NCI-H345 treated with DMSO at 0.1 percent for 48 hours (cell line): ENCODE measurements at regions not wholly inside any gene's neighbourhood (a gene's known extent, or its start where the extent isn't known, plus 50 kb on each side); places are given as distances from the start of the nearest gene placed in this dataset.

Source experiments
- DNase-seq: peaks from one replicate; lab custom pipeline; 2025; ENCODE audit not compliant: unreplicated experiment; lab: John Stamatoyannopoulos, UW

DNA sequence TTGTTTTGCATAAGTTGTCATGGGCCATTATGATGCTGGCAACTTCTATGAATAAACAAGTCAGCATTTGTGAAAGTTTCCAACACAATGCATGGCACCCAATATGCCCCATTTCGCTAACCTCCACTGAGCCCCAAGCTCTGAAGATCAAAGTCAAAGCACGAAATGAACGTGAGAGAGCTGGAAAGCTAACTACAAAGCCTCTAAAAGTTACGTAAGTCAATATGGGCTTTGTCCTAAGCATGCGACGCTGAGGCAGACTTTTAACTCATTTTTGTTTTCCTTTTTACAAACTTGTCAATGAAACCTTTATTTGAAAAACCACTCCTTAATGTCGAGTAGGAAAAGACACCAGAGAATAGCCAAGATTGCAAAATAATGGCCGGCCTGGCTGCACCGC, 131.6 kb upstream of the NUDT7 start:
- no peak for DNase-seq

DNA sequence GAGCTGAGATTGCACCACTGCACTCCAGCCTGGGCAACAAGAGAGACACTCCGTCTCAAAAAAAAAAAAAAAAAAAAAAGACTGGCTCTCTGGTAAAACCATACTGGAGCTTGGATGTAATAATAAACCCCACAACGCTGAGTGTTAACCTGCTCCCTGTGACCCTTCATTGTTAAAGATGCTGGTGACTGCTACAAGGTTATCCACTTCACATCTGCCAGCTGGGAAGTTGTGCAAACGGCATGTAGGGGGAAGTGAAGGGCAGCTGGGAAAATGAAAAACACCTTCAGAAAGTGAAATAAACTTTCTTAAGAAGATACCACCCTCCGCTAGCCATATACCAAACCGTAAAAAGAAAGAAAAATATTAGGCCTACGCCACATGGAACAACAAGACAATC, 131.0 kb upstream of the NUDT7 start:
- no peak for DNase-seq

- no peak for DNase-seq
Measured at GRCh38 chr16:77592021-77592420, 130.3 kb upstream of the NUDT7 start.

GRCh38 chr16:77594057-77594456, 128.3 kb upstream of the NUDT7 start:
- DNase-seq: no peak

GRCh38 chr16:77594799-77595596, 127.3 kb upstream of the NUDT7 start:
- no peak for DNase-seq

DNA sequence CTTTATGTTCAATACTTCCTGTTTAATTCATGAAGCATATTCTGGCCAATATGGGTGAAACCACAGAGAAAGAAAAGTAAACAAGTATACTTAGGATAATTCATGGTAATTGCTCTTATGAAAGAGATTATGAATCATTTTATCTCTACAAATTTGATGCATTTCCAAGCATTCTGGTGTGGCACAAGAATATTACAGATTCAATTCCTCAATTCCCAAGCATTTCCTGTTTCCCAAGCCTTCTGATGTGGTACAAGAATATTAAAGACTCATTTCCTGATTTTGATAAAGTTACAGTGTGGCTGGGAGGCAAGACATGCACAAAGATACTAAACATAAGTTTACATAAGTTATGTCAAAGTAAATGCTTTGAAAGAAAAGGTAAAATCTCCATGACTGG, 126.1 kb upstream of the NUDT7 start:
- no peak for DNase-seq

GRCh38 chr16:77599793-77600415, 122.4 kb upstream of the NUDT7 start:
- no peak for DNase-seq

- DNase-seq: no peak
Measured at GRCh38 chr16:77600555-77600954, 121.8 kb upstream of the NUDT7 start.

GRCh38 chr16:77603656-77604055, 118.7 kb upstream of the NUDT7 start:
- DNase-seq: no peak

- DNase-seq: no peak
Measured at GRCh38 chr16:77610496-77610895, 111.8 kb upstream of the NUDT7 start.

GRCh38 chr16:77611386-77611785, 110.9 kb upstream of the NUDT7 start:
- DNase-seq: no peak

DNA sequence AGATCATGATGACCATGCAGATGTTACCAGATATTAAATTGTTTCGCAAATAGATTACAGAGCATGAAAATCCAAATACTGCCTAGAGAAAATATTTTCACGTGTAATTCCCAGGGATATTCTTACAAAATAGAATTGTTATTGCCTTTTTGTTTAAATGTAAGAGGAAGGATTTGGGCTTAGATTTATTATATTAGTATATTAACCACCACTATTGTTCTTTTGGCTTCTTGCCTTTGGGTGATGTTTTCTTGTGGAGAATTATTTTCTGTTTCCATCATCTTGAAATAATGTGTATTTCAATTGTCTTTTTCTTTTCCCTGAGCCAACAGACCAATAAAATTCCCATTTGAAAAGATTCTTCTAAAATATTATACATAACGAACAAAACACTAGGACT, 109.7 kb upstream of the NUDT7 start:
- DNase-seq: no peak

- DNase-seq: no peak
Measured at GRCh38 chr16:77613095-77613494, 109.2 kb upstream of the NUDT7 start.

GRCh38 chr16:77617553-77617952, 104.8 kb upstream of the NUDT7 start:
- DNase-seq: no peak

DNA sequence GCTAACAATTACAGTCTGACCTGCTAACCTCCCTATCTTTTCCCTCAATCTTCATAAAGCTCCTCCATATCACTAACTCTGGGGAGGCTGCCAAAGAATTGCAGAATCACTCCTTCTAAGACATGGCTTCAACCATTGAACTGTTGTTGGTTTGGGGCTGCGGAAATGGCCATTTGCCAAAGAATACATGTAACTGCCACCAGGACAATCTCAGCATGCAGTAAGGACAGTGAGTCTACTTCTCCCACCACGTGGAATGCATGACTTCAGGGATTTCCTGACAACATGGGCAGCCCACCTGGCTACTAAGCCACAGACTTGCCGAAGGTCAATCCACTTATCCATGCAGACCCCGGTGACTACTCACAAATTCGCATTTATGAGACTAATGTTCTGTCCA, 104.3 kb upstream of the NUDT7 start:
- no peak for DNase-seq

- no peak for DNase-seq
Measured at GRCh38 chr16:77618951-77619350, 103.4 kb upstream of the NUDT7 start.

- no peak for DNase-seq
Measured at GRCh38 chr16:77624085-77624484, 98.2 kb upstream of the NUDT7 start.

GRCh38 chr16:77636615-77637014, 85.7 kb upstream of the NUDT7 start:
- DNase-seq: no peak

- no peak for DNase-seq
Measured at GRCh38 chr16:77637940-77638339, 84.4 kb upstream of the NUDT7 start.

GRCh38 chr16:77643176-77643575, 79.1 kb upstream of the NUDT7 start:
- DNase-seq: no peak

GRCh38 chr16:77645764-77646163, 76.5 kb upstream of the NUDT7 start:
- DNase-seq: no peak

DNA sequence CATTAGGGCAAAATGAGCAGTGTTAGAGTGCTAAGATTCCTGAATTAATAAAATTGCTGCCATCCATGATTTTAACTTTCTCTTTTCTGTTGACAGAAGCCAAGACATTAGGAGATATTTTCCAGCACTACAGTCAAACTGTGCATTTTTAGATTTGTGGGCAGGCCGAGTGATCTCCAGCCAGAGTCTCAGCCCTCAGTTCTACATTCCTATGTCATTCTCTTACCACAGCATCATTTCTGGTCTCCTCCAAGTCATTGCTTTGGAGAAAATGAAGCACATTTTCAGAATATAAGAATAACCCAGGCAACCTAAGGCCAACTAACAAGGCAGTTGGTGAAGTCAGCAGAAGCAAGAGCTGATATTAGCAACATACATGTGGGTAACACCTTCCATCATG, 74.6 kb upstream of the NUDT7 start:
- no peak for DNase-seq

DNA sequence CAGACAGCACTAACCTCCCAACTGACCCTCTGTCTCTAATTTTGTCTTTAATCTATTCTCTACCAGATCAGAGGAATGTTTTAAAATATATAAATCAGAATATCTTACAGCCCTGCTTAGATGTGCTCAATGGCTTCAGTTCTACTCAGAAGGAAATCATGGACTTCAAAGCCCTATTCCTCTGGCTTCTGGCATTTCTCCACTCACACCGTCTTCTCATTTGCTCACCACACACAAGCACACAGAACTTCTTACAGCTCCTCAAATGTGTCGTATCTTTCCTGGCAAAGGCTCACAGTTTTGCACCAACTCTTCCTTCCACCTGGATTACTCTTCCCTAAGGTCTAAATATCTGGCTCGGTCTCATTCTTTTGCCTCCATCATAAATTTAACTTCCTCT, 71.6 kb upstream of the NUDT7 start:
- no peak for DNase-seq
